ENCODE measurements at regions not wholly inside any gene's neighbourhood (a gene's known extent, or its start where the extent isn't known, plus 50 kb on each side); places are given as distances from the start of the nearest gene placed in this dataset.

DNA sequence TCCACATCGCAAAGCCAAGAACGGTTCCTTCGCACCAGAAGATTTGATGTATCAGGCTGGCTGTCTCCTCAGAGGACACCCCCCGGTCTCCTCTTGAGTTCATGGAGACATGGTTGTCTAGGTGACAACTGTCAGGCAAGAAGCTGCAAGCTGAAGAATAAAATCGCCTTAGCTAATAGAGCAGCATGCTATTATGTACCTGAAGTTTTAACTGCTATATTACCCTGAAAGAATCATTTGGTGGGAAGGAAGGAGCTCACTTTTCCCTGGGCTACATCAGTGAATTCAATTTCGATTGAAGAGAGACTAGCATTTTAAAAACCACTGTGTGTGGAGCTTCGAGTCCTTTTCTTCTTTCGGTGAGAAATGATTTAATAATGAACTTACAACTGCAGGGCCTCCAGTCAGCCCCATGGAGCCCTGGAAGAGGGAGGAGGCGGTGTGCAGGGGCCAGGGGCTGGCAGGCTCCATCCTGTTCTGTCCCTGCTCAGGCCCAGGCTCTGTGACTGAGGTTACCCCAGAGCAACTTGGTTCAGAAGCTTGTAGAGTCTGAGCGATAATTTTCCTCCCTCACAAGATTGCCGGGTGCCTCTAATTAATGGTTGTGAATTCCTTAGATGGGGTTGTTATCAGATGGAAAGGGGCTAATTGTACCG, 191.3 kb downstream of the MID1IP1 start:
- DNase-seq (ENCODE audit: insufficient read length, low spot score) (no peak), FAIRE-seq (no peak)
- TF ChIP-seq CTCF (IDR thresholded peaks at IDR 0.05; ENCODE audit: insufficient read depth, missing control alignments), result no peak

GRCh38 chrX:38993500-38993899, 192.2 kb downstream of the MID1IP1 start:
- FAIRE-seq (no peak), DNase-seq (ENCODE audit: insufficient read length, low spot score) (no peak)
- no peak for TF ChIP-seq CTCF (IDR thresholded peaks at IDR 0.05; ENCODE audit: insufficient read depth, missing control alignments)

DNA sequence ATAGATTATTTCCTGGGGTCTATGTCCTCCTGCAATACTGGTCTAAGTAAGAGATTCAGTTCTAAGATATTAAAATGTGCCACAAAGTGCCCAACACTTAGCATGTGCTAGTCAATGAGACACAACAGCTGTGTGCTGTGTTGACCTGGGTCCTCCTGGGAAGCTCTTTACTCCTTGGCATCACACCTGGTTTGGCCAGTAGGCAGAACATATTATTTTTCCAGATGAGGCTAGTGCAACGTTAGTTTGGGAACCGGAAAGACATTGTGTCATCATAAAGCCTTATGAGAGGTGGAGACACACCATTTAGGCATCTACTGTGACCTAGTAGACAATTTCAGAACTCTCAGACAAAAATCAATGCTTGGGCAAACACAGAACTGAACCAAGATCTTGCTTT, 197.8 kb downstream of the MID1IP1 start:
- no peak for FAIRE-seq
- no peak for DNase-seq (ENCODE audit: insufficient read length, low spot score)
- no peak for TF ChIP-seq CTCF (IDR thresholded peaks at IDR 0.05; ENCODE audit: insufficient read depth, missing control alignments)

GRCh38 chrX:38999967-39000745, 198.9 kb downstream of the MID1IP1 start:
- DNase-seq (ENCODE audit: insufficient read length, low spot score) (no peak), FAIRE-seq (no peak)
- no peak for TF ChIP-seq CTCF (IDR thresholded peaks at IDR 0.05; ENCODE audit: insufficient read depth, missing control alignments)

GRCh38 chrX:39000802-39001201, 199.5 kb downstream of the MID1IP1 start:
- no peak for TF ChIP-seq CTCF (IDR thresholded peaks at IDR 0.05; ENCODE audit: insufficient read depth, missing control alignments)
- FAIRE-seq, result no peak
- no peak for DNase-seq (ENCODE audit: insufficient read length, low spot score)

DNA sequence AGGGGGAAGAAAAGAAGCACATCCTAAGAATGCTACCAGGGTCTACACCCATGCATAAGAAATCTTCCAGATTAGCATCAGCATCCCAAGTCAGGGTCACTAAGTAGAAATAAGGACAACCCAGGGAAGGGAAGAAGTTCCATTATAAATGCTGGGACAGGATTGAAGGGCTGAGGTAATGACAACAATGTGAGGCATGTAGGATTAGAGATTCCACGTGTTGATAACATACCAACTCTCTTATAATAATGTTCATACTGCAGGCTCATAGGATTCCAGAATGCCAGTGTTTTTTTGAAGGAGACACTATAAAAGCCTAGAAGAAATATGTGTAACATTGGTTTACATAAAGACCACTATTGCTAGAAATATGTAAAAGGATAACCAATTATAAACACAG, 201.2 kb downstream of the MID1IP1 start:
- no peak for DNase-seq (ENCODE audit: insufficient read length, low spot score)
- no peak for FAIRE-seq
- no peak for TF ChIP-seq CTCF (IDR thresholded peaks at IDR 0.05; ENCODE audit: insufficient read depth, missing control alignments)

DNA sequence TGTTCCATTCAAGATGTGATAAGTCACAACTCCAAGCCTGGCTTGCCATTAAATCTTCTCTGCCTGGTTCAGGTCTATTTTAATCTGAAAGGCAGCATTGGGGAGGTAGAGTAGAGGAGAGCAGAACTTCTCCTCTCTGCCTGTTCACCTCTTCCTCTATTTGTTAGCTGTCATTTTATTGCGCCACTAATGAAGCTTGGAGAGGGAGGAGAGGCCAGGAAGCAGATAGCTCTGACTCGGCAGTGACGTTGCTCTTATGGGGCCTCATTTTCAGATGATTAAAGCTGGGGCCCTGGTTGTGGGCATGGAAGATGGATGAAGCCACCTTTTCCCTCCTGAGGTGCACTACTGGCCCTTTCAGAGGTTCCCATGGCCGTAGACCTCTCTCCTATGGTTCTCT, 207.3 kb downstream of the MID1IP1 start:
- DNase-seq (ENCODE audit: insufficient read length, low spot score) (no peak), FAIRE-seq (no peak)
- no peak for TF ChIP-seq CTCF (IDR thresholded peaks at IDR 0.05; ENCODE audit: insufficient read depth, missing control alignments)
